GM20000 (cell line): ENCODE measurements at regions not wholly inside any gene's neighbourhood (a gene's known extent, or its start where the extent isn't known, plus 50 kb on each side); places are given as distances from the start of the nearest gene placed in this dataset.

Experiments used
- DNase-seq: peaks from one replicate; pipeline ENCODE4 v3.0.0; 2012; ENCODE audit warnings: low spot score
- TF ChIP-seq, protein P1 (sequence below): IDR thresholded peaks from 2 replicates; pipeline ENCODE4 v1.5.1; 2012; ENCODE audit warnings: mild to moderate bottlenecking, control low read depth; ENCODE audit errors: extremely low read depth, missing control alignments

DNA sequence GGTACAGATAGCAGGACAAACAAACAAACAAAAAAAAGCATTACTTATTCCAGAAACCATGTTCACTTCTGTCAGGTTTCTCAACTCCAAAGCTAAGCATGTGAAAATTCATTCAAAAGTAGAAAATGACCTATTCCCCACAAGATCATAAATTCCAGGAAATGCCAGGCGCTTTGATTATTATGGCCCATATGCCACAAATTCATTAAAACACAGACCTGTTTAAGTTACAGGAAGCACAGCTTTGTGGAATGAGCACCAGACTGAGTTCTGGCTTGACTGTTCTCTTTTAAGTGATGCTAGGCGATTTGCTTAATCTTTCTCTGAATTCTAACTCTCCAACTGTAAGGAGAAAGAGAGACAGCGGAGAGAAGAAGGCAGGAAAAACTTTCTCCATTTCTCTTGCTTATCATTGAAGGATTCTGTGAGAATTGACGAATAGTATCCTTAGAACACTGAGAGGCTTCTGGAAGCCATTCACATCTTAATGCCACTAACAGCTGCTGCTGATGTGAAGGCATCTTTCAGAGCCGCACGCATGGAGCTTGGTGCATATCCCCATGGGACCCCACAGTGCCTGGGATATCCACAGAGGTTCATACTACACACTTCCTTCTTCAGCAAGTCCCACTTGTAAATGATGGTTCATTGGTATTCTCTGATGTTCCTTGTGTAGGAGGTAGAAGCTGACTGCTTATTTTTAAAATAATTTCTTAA, 138.0 kb downstream of the ZNF674 start:
- no peak for DNase-seq
- TF ChIP-seq, protein P1, sequence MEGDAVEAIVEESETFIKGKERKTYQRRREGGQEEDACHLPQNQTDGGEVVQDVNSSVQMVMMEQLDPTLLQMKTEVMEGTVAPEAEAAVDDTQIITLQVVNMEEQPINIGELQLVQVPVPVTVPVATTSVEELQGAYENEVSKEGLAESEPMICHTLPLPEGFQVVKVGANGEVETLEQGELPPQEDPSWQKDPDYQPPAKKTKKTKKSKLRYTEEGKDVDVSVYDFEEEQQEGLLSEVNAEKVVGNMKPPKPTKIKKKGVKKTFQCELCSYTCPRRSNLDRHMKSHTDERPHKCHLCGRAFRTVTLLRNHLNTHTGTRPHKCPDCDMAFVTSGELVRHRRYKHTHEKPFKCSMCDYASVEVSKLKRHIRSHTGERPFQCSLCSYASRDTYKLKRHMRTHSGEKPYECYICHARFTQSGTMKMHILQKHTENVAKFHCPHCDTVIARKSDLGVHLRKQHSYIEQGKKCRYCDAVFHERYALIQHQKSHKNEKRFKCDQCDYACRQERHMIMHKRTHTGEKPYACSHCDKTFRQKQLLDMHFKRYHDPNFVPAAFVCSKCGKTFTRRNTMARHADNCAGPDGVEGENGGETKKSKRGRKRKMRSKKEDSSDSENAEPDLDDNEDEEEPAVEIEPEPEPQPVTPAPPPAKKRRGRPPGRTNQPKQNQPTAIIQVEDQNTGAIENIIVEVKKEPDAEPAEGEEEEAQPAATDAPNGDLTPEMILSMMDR = no peak

DNA sequence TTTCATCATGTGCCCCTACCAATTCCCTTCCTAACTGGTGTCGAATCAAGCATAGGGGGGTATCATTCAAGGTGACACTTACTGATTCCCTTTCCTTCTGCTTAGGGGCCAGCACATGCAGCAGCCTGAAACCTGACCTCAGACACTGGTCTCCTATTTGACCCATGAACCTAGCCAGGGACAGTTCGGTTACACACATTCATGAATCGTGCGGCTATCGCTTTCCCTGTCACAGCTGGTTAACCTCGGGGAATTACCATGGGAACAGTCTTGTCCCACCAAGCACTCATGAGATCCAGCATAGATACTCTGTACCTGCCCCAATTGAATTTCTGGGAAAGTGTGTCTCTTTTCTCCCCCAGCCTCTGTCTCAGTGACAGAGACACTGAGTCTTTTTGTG, 140.4 kb downstream of the ZNF674 start:
- TF ChIP-seq, protein P1 = no peak
- DNase-seq = no peak

DNA sequence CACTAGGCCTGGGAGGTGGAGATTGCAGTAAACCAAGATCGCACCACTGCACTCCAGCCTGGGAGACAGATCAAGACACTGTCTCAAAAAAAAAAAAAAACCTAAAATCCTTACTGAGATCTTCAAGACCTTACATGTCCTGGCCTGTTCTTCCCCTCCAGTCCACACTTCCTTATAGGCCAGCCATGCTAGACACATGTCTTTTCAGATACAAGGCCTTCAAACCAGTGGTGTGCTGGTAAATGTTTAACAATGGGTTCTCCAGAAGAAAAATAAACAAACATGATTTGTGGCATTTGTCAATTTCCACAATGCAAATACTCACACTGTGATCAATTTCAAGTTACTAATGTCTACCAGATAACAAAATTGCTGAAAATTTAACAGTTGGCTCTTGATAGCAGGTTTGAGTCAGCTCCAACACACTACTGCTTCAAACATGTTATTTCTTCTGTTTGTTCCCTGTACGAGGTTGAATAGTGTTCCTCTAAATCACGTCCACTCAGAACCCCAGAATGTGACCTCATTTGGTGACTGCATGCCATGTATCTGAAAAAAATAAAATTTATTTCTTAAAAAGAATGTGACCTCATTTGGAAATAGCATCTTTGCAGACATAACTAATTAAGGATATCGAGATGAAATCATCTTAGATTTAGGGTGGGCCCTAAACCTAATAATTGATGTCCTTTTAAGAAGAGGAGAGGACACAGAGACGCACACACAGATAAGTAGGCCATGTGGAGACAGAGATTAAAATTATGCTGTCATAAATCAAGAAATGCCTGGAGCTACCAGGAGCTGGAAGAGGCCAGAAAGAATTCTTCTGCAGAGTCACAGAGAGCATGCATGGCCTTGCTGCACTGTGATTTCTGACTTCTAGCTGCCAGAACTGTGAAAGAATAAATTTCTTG, 144.4 kb downstream of the ZNF674 start:
- TF ChIP-seq, protein P1 = no peak
- DNase-seq = no peak

DNA sequence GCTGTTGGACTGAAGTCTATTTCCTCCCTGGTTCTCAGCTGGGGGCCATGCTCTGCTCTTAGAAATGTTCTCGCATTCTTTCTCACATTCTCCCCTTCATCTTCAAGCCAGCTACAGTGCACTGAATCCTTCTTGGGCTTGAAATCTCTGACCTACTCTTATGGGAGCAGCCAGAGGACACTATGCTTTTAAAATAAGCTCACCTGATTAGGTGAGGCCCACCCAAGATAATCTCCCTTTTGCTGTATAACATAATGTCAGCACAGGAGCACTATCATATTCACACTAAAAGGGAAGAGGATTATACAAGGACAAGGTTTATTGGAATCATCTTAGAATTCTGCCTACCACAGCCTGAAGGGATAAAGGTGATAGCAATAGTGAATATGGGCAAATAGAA, 146.3 kb downstream of the ZNF674 start:
- DNase-seq = no peak
- TF ChIP-seq, protein P1 = no peak

DNA sequence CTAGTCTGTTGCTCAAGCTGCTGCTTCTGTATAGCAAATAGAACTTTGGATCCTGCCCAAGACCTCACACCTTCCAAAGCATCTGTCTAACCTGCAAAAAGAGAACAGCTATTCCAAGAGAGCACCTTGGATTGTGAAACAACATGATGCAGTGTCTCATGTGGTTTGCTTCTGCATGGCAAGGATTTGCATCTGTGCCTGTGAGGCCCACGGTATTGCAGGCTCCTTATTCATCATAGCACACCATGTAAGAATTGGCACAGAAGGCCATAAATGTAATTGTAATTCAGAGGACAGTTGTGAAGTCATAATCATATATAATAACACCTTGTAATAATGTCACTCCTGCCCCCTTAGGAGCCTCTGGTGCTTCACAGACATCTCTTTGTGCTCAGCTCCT, 147.1 kb downstream of the ZNF674 start:
- TF ChIP-seq, protein P1 = no peak
- DNase-seq = no peak

DNA sequence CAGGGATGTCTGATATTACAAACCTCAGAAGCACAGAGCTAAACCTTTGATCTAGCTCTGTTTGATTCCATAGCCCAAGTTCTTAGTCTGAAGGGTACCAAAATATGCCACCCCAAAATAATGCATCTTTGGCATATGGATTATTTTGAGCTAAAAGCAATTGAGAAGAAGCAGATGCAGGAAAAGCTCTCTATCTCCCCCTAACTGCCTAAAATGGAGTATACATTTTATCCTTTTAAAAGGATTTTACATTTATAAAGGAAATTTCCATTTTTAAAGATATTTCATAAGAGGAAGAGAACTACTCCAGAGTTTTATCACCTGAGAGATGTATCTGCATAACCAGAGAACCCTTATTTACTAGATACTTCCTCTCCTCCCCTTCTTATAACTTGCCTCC, 158.7 kb downstream of the ZNF674 start:
- TF ChIP-seq, protein P1 = no peak

DNA sequence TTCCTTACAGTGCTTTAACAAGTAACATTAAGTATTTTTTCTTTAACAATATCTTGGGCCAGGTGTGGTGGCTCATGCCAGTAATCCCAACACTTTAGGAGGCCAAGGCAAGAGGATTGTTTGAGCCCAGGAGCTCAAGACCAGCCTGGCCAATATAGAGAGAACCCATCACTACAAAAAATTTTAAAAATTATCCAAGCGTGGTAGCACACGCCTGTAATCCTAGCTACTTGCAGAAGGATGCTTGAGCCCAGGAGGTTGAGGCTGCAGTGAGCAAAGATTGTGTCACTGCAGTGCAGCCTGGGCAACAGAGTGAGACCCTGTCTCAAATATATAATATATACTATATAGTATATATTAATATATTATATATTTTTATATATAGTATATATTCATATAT, 162.2 kb downstream of the ZNF674 start:
- TF ChIP-seq, protein P1 = no peak
- no peak for DNase-seq

More for the DNA sequence above, 158.7 kb downstream of the ZNF674 start:
- no peak for DNase-seq
